ENCODE measurements at regions not wholly inside any gene's neighbourhood (a gene's known extent, or its start where the extent isn't known, plus 50 kb on each side); places are given as distances from the start of the nearest gene placed in this dataset.

DNA sequence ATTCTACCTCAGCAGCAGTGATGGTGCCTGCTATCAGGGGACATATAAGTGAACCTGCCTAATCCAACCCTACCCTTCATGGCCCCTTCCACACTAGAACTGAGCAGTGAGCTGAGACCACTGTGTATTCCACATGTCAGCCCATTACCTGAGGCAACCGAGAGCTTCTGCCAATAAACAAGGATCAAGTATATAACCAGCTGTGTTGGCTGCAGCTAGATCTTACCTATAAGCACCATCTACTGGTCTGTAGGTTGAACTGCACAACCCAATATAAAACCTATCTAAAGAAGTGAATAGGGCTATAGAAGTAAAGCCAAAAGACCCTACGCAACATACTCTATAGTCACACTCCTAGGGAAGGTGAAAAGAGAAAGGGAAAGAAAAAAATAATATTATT is 376.9 kb downstream of the HHIPL2 start:
- no peaks in the 10 kb centered on the region for H3K36me3 ChIP-seq
- TF ChIP-seq, protein P1, sequence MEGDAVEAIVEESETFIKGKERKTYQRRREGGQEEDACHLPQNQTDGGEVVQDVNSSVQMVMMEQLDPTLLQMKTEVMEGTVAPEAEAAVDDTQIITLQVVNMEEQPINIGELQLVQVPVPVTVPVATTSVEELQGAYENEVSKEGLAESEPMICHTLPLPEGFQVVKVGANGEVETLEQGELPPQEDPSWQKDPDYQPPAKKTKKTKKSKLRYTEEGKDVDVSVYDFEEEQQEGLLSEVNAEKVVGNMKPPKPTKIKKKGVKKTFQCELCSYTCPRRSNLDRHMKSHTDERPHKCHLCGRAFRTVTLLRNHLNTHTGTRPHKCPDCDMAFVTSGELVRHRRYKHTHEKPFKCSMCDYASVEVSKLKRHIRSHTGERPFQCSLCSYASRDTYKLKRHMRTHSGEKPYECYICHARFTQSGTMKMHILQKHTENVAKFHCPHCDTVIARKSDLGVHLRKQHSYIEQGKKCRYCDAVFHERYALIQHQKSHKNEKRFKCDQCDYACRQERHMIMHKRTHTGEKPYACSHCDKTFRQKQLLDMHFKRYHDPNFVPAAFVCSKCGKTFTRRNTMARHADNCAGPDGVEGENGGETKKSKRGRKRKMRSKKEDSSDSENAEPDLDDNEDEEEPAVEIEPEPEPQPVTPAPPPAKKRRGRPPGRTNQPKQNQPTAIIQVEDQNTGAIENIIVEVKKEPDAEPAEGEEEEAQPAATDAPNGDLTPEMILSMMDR (IDR thresholded peaks at IDR 0.05; ENCODE audit: low read depth, low read length), result peak; percentile 34; the same call in 1 of the 2 replicates
- no peaks in the 10 kb centered on the region for H3K27me3 ChIP-seq (ENCODE audit: insufficient read depth, low read depth, severe bottlenecking)
- H3K27ac ChIP-seq, result no peak overlapping the region
- H3K9me3 ChIP-seq (ENCODE audit: severe bottlenecking), result no peaks in the 10 kb centered on the region
- H3K4me3 ChIP-seq (ENCODE audit: low read depth, low read length), result no peak overlapping the region
- DNase-seq, result peak; percentile 5

DNA sequence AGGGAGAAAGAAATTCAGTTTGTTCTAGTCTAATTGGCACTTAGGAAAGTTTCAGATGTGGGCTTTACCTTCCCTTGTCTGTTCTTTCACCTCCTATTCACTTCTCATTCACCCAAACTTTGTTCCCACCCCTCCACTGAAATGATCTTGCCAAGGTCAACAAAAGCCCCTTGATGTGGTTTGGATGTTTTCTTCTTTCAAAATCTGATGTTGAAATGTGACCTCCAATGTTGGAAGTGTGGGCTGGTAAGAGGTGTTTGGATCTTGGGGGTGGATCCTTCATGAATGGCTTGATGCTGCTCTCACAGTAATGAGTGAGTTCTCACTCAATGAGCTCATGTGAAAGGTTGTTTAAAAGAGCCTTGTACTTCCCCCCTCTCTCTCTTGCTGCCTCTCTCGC is 379.3 kb downstream of the HHIPL2 start:
- Histone ChIP-seq H3K4me3 (ENCODE audit: low read depth, low read length) (no peak overlapping the region), H3K27ac (no peak overlapping the region), H3K36me3 (no peaks in the 10 kb centered on the region), H3K27me3 (ENCODE audit: insufficient read depth, low read depth, severe bottlenecking) (no peaks in the 10 kb centered on the region), H3K9me3 (ENCODE audit: severe bottlenecking) (no peaks in the 10 kb centered on the region)
- TF ChIP-seq, protein P1 (IDR thresholded peaks at IDR 0.05; ENCODE audit: low read depth, low read length), result no peak
- no peak for DNase-seq

DNA sequence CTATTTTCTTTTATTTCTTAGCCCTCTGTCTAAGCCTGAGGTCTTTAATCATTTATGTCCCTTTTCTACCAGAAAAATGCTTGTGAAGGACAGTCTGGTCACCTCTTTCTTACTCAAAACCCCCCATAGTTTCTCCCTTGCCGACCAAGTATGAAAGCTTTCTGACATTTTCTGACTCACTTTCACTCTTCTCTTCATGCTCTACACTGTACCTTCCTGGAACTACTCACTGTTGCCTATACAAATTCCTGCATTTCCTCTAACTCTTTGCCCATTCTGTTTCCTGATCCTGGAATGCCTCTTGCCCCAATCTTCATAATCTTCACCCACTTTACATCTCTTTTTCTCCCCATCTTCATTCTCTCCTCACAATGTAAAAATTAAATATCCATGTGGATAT is 380.0 kb downstream of the HHIPL2 start:
- no peak for DNase-seq
- TF ChIP-seq, protein P1 (IDR thresholded peaks at IDR 0.05; ENCODE audit: low read depth, low read length), result no peak
- H3K27ac ChIP-seq, result no peak overlapping the region
- no peaks in the 10 kb centered on the region for H3K36me3 ChIP-seq
- H3K9me3 ChIP-seq (ENCODE audit: severe bottlenecking), result no peaks in the 10 kb centered on the region
- H3K4me3 ChIP-seq (ENCODE audit: low read depth, low read length), result no peak overlapping the region
- H3K27me3 ChIP-seq (ENCODE audit: insufficient read depth, low read depth, severe bottlenecking), result no peaks in the 10 kb centered on the region

DNA sequence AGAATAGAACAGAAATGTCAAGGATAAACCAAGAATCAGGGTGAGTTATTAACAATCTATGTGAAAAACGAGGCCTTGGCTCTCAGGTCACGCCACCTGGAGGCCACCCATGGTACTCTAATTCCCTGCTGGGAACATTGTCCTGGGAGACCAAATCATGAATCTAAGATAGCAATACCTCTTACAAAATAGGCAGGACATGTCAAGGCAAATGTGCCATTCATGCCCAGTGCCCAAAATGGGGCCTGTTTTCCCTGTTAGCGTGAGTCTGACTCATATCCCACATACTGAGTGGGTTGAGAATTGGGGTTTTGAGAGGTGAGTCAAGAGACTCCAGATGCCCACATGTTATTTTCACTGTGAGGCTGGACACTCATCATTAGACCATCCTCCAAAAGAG is 380.8 kb downstream of the HHIPL2 start:
- Histone ChIP-seq H3K36me3 (no peaks in the 10 kb centered on the region), H3K27ac (no peak overlapping the region), H3K27me3 (ENCODE audit: insufficient read depth, low read depth, severe bottlenecking) (no peaks in the 10 kb centered on the region), H3K9me3 (ENCODE audit: severe bottlenecking) (no peaks in the 10 kb centered on the region), H3K4me3 (ENCODE audit: low read depth, low read length) (no peak overlapping the region)
- TF ChIP-seq, protein P1 (IDR thresholded peaks at IDR 0.05; ENCODE audit: low read depth, low read length), result peak; percentile 61
- DNase-seq, result peak; percentile 22

DNA sequence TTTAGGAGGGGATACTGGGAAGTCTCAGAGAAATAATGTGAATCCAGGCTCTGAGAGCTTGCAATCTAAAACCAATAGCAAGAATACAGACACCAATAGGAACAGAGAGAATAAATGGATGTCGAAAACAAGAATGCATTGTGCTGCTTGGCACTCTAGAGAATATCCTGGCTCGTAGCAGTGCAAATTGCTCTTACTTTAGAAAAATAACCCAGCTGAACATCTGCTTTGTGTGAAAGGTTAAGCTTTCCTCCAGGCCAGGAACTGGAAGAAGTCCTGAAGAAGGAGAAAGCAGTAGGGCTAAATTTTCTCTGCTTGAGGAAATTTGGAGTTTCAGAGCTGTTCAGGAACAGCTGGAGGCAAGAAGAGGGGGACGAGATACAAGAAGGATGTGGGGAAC is 382.3 kb downstream of the HHIPL2 start:
- DNase-seq, result no peak
- Histone ChIP-seq H3K9me3 (ENCODE audit: severe bottlenecking) (no peaks in the 10 kb centered on the region), H3K27ac (no peak overlapping the region), H3K27me3 (ENCODE audit: insufficient read depth, low read depth, severe bottlenecking) (no peaks in the 10 kb centered on the region), H3K36me3 (no peaks in the 10 kb centered on the region), H3K4me3 (ENCODE audit: low read depth, low read length) (no peak overlapping the region)
- TF ChIP-seq, protein P1 (IDR thresholded peaks at IDR 0.05; ENCODE audit: low read depth, low read length), result no peak

DNA sequence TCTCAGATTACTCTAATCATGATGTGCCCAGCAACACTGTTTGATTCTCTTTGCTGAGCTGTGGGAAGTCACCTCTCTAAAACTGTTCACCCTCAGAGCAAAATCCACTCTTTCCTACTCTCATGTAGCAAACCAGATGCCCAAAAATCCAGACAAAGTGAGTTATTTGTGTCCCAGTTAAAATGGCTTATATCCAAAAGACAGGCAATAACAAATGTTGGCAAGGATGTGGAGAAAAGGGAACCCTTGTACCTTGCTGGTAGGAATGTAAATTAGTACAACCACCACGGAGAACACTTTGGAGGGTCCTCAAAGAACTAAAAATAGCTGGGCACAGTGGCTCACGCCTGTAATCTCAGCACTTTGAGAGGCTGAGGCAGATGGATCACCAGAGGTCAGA is 384.0 kb downstream of the HHIPL2 start:
- H3K27me3 ChIP-seq (ENCODE audit: insufficient read depth, low read depth, severe bottlenecking), result no peaks in the 10 kb centered on the region

More for the DNA sequence above, 384.0 kb downstream of the HHIPL2 start:
- Histone ChIP-seq H3K36me3 (no peaks in the 10 kb centered on the region), H3K4me3 (ENCODE audit: low read depth, low read length) (no peak overlapping the region), H3K27ac (no peak overlapping the region), H3K9me3 (ENCODE audit: severe bottlenecking) (no peaks in the 10 kb centered on the region)
- DNase-seq, result no peak
- TF ChIP-seq, protein P1 (IDR thresholded peaks at IDR 0.05; ENCODE audit: low read depth, low read length), result no peak
